H9 (cell line): ENCODE measurements at regions not wholly inside any gene's neighbourhood (a gene's known extent, or its start where the extent isn't known, plus 50 kb on each side); places are given as distances from the start of the nearest gene placed in this dataset.

Source experiments
- DNase-seq: peaks from one replicate; pipeline ENCODE4 v3.0.0-alpha.2; 2017
- H2AFZ ChIP-seq: one replicate; pipeline ENCODE4 v1.6.1; 2013; ENCODE audit warnings: mild to moderate bottlenecking, low read length, control low read depth, moderate library complexity
- H2AK5ac ChIP-seq: 2 replicates; pipeline ENCODE4 v1.6.1; 2013; ENCODE audit warnings: low read length, control low read depth, mixed read lengths; ENCODE audit not compliant: insufficient read length
- H2BK120ac ChIP-seq: one replicate; pipeline ENCODE4 v1.6.1; 2013; ENCODE audit warnings: low read depth, mild to moderate bottlenecking, low read length, control low read depth, inconsistent platforms; ENCODE audit not compliant: poor library complexity, severe bottlenecking
- H2BK12ac ChIP-seq: 2 replicates; pipeline ENCODE4 v1.6.1; 2013; ENCODE audit warnings: low read length, control low read depth, mixed read lengths, low read depth; ENCODE audit not compliant: insufficient read length
- H2BK15ac ChIP-seq: 2 replicates; pipeline ENCODE4 v1.6.1; 2013; ENCODE audit warnings: low read depth, low read length, control low read depth
- H2BK20ac ChIP-seq: one replicate; pipeline ENCODE4 v1.6.1; 2013; ENCODE audit warnings: low read depth, mild to moderate bottlenecking, low read length, control low read depth, inconsistent platforms; ENCODE audit not compliant: poor library complexity, severe bottlenecking
- H2BK5ac ChIP-seq: 2 replicates; pipeline ENCODE4 v1.6.1; 2013; ENCODE audit warnings: low read length, control low read depth, mixed read lengths; ENCODE audit not compliant: insufficient read length
- H3K14ac ChIP-seq: 2 replicates; pipeline ENCODE4 v1.6.1; 2013; ENCODE audit warnings: low read length, control low read depth; ENCODE audit not compliant: insufficient read depth
- H3K18ac ChIP-seq: 2 replicates; pipeline ENCODE4 v1.6.1; 2013; ENCODE audit warnings: low read depth, mild to moderate bottlenecking, mixed read lengths, low read length, control low read depth; ENCODE audit not compliant: insufficient read length
- H3K23ac ChIP-seq: 2 replicates; pipeline ENCODE4 v1.6.1; 2013; ENCODE audit warnings: low read length, control low read depth, mixed read lengths, low read depth; ENCODE audit not compliant: insufficient read length
- H3K23me2 ChIP-seq: 2 replicates; pipeline ENCODE4 v1.6.1; 2013; ENCODE audit warnings: low read depth, mild to moderate bottlenecking, mixed read lengths, low read length, control low read depth; ENCODE audit not compliant: insufficient read length, poor library complexity, severe bottlenecking
- H3K27ac ChIP-seq: 2 replicates; pipeline ENCODE4 v1.5.1; 2013; ENCODE audit warnings: low read length, control low read depth, mixed read lengths, low read depth; ENCODE audit not compliant: insufficient read length
- H3K27me3 ChIP-seq: 2 replicates; pipeline ENCODE4 v1.6.1; 2013; ENCODE audit warnings: low read length, control low read depth, inconsistent platforms; ENCODE audit not compliant: insufficient read depth
- H3K4ac ChIP-seq: 2 replicates; pipeline ENCODE4 v1.6.1; 2013; ENCODE audit warnings: low read depth, mild to moderate bottlenecking, control low read depth, inconsistent platforms, low read length, moderate library complexity
- H3K4me1 ChIP-seq: 2 replicates; pipeline ENCODE4 v1.6.1; 2013; ENCODE audit warnings: low read length, control low read depth, inconsistent platforms; ENCODE audit not compliant: insufficient read depth
- H3K4me2 ChIP-seq: 2 replicates; pipeline ENCODE4 v1.6.1; 2013; ENCODE audit warnings: low read length, control low read depth, mixed read lengths; ENCODE audit not compliant: insufficient read length, insufficient read depth
- H3K56ac ChIP-seq: 2 replicates; pipeline ENCODE4 v1.6.1; 2013; ENCODE audit warnings: low read depth, mild to moderate bottlenecking, mixed read lengths, low read length, control low read depth; ENCODE audit not compliant: insufficient read length
- H3K79me1 ChIP-seq: 2 replicates; pipeline ENCODE4 v1.6.1; 2013; ENCODE audit warnings: low read depth, mild to moderate bottlenecking, moderate library complexity, low read length, control low read depth, inconsistent platforms; ENCODE audit not compliant: insufficient read depth, poor library complexity, severe bottlenecking
- H3K79me2 ChIP-seq: 2 replicates; pipeline ENCODE4 v1.6.1; 2013; ENCODE audit warnings: low read length, control low read depth, inconsistent platforms; ENCODE audit not compliant: insufficient read depth
- H3K9ac ChIP-seq: 2 replicates; pipeline ENCODE4 v1.6.1; 2013; ENCODE audit warnings: low read length, control low read depth, mixed read lengths; ENCODE audit not compliant: insufficient read length; ENCODE audit errors: extremely low read depth
- H3K9me3 ChIP-seq: one replicate; pipeline ENCODE4 v1.6.1; 2013; ENCODE audit warnings: low read depth, low read length, inconsistent platforms; ENCODE audit not compliant: control insufficient read depth
- H3T11ph ChIP-seq: one replicate; pipeline ENCODE4 v1.6.1; 2013; ENCODE audit warnings: mild to moderate bottlenecking, low read length, control low read depth, inconsistent platforms
- H4K20me1 ChIP-seq: one replicate; pipeline ENCODE4 v1.6.1; 2013; ENCODE audit not compliant: control insufficient read depth, insufficient read length, insufficient read depth
- H4K5ac ChIP-seq: 2 replicates; pipeline ENCODE4 v1.6.1; 2013; ENCODE audit warnings: low read depth, mild to moderate bottlenecking, mixed read lengths, low read length, control low read depth; ENCODE audit not compliant: insufficient read length
- H4K8ac ChIP-seq: replicated peaks from 2 replicates; pipeline ENCODE4 v1.6.1; 2013; ENCODE audit warnings: low read length, control low read depth, mixed read lengths, low read depth; ENCODE audit not compliant: insufficient read length
- H4K91ac ChIP-seq: 2 replicates; pipeline ENCODE4 v1.6.1; 2013; ENCODE audit warnings: low read depth, mild to moderate bottlenecking, moderate library complexity, mixed read lengths, low read length, control low read depth; ENCODE audit not compliant: insufficient read length
- H3K27ac Mint-ChIP-seq, 3 experiments: 2 replicates in 2 of 3; 3 replicates in 1 of 3; pipeline ENCODE4 v1.8.0; 2020 to 2021; ENCODE audit warnings: mixed read lengths in 3 of 3, mild to moderate bottlenecking in 1 of 3, moderate library complexity in 1 of 3
- H3K27me3 Mint-ChIP-seq: 2 replicates; pipeline ENCODE4 v1.8.0; 2021; ENCODE audit warnings: low read depth, mild to moderate bottlenecking, moderate library complexity, mixed read lengths
- H3K36me3 Mint-ChIP-seq, 3 experiments: 2 replicates in 2 of 3; 3 replicates in 1 of 3; pipeline ENCODE4 v1.8.0; 2020 to 2021; ENCODE audit warnings: low read depth in 3 of 3, mixed read lengths in 3 of 3; ENCODE audit not compliant: insufficient read depth in 1 of 3
- H3K4me1 Mint-ChIP-seq, 2 experiments: 2 replicates each; pipeline ENCODE4 v1.8.0; 2020; ENCODE audit warnings: mixed read lengths in 2 of 2
- H3K4me3 Mint-ChIP-seq, 2 experiments: 2 replicates in 1 of 2; 3 replicates in 1 of 2; pipeline ENCODE4 v1.8.0; 2020 to 2021; ENCODE audit warnings: mild to moderate bottlenecking in 2 of 2, mixed read lengths in 2 of 2, moderate library complexity in 1 of 2
- H3K9me3 Mint-ChIP-seq, 2 experiments: 2 replicates in 1 of 2; 3 replicates in 1 of 2; pipeline ENCODE4 v1.8.0; 2020; ENCODE audit warnings: mild to moderate bottlenecking in 2 of 2, mixed read lengths in 2 of 2, moderate library complexity in 1 of 2
- CTCF ChIP-seq: fragments of 200-600 bp; sonication (generic); conservative IDR thresholded peaks from 3 replicates; pipeline ENCODE4 v1.8.0; 2021; ENCODE audit warnings: antibody characterized with exemption, mild to moderate bottlenecking
- WGBS: extraction: QIAGEN DNeasy Blood & Tissue Kit; methylation state at CpG from one replicate; pipeline ENCODE4 v1.1.7; 2013; ENCODE audit warnings: missing lambda C conversion rate, low lambda C conversion rate, mixed read lengths; ENCODE audit not compliant: insufficient read length; ENCODE audit errors: extremely low coverage; 5-methylcytosine and 5-hydroxymethylcytosine counted together

GRCh38 chr15:96474231-96474664, 143.7 kb downstream of the NR2F2 start:
- no peak overlapping the region for H4K8ac ChIP-seq
- DNase-seq, result no peak
- H4K5ac ChIP-seq, result no peak overlapping the region
- H3K4me1 Mint-ChIP-seq, result peaks cover 3 to 5% of the 10 kb centered on the region in 2 experiments; a peak in 1 of 4 replicates
- no peak overlapping the region for H3T11ph ChIP-seq
- no peak overlapping the region for H2BK15ac ChIP-seq
- TF ChIP-seq CTCF, result no peak
- H2BK120ac ChIP-seq, result no peak overlapping the region
- H4K91ac ChIP-seq, result no peak overlapping the region
- H3K56ac ChIP-seq, result no peak overlapping the region
- H3K4me1 ChIP-seq, result no peaks in the 10 kb centered on the region
- no peaks in the 10 kb centered on the region for H3K27me3 ChIP-seq
- no peaks in the 10 kb centered on the region for H3K79me2 ChIP-seq
- H3K4ac ChIP-seq, result no peak overlapping the region
- H3K27me3 Mint-ChIP-seq, result no peaks in the 10 kb centered on the region
- H3K23ac ChIP-seq, result no peak overlapping the region
- H4K20me1 ChIP-seq, result no peaks in the 10 kb centered on the region
- no peak overlapping the region for H3K9ac ChIP-seq
- no peak overlapping the region for H2AFZ ChIP-seq
- H3K4me2 ChIP-seq, result no peak overlapping the region
- no peak overlapping the region for H2BK20ac ChIP-seq
- no peaks in the 10 kb centered on the region for H3K9me3 Mint-ChIP-seq
- H3K36me3 Mint-ChIP-seq, result no peaks in the 10 kb centered on the region
- no peak overlapping the region for H3K18ac ChIP-seq
- no peak overlapping the region for H3K27ac Mint-ChIP-seq
- no peak overlapping the region for H2AK5ac ChIP-seq
- H2BK12ac ChIP-seq, result no peak overlapping the region
- no peak overlapping the region for H3K27ac ChIP-seq
- no peak overlapping the region for H3K14ac ChIP-seq
- no CpG with 5 or more reads among the region's 5 CpGs for WGBS
- no peaks in the 10 kb centered on the region for H3K79me1 ChIP-seq
- no peak overlapping the region for H3K4me3 Mint-ChIP-seq
- no peaks in the 10 kb centered on the region for H3K23me2 ChIP-seq
- no peaks in the 10 kb centered on the region for H3K9me3 ChIP-seq
- H2BK5ac ChIP-seq, result no peak overlapping the region
